H9 (cell line): ENCODE measurements at regions not wholly inside any gene's neighbourhood (a gene's known extent, or its start where the extent isn't known, plus 50 kb on each side); places are given as distances from the start of the nearest gene placed in this dataset.

Experiments
- DNase-seq: peaks from one replicate; pipeline ENCODE4 v3.0.0-alpha.2; 2017
- H2AFZ ChIP-seq: one replicate; pipeline ENCODE4 v1.6.1; 2013; ENCODE audit warnings: mild to moderate bottlenecking, low read length, control low read depth, moderate library complexity
- H2AK5ac ChIP-seq: 2 replicates; pipeline ENCODE4 v1.6.1; 2013; ENCODE audit warnings: low read length, control low read depth, mixed read lengths; ENCODE audit not compliant: insufficient read length
- H2BK120ac ChIP-seq: one replicate; pipeline ENCODE4 v1.6.1; 2013; ENCODE audit warnings: low read depth, mild to moderate bottlenecking, low read length, control low read depth, inconsistent platforms; ENCODE audit not compliant: poor library complexity, severe bottlenecking
- H2BK12ac ChIP-seq: 2 replicates; pipeline ENCODE4 v1.6.1; 2013; ENCODE audit warnings: low read length, control low read depth, mixed read lengths, low read depth; ENCODE audit not compliant: insufficient read length
- H2BK15ac ChIP-seq: 2 replicates; pipeline ENCODE4 v1.6.1; 2013; ENCODE audit warnings: low read depth, low read length, control low read depth
- H2BK20ac ChIP-seq: one replicate; pipeline ENCODE4 v1.6.1; 2013; ENCODE audit warnings: low read depth, mild to moderate bottlenecking, low read length, control low read depth, inconsistent platforms; ENCODE audit not compliant: poor library complexity, severe bottlenecking
- H2BK5ac ChIP-seq: 2 replicates; pipeline ENCODE4 v1.6.1; 2013; ENCODE audit warnings: low read length, control low read depth, mixed read lengths; ENCODE audit not compliant: insufficient read length
- H3K14ac ChIP-seq: 2 replicates; pipeline ENCODE4 v1.6.1; 2013; ENCODE audit warnings: low read length, control low read depth; ENCODE audit not compliant: insufficient read depth
- H3K18ac ChIP-seq: 2 replicates; pipeline ENCODE4 v1.6.1; 2013; ENCODE audit warnings: low read depth, mild to moderate bottlenecking, mixed read lengths, low read length, control low read depth; ENCODE audit not compliant: insufficient read length
- H3K23ac ChIP-seq: 2 replicates; pipeline ENCODE4 v1.6.1; 2013; ENCODE audit warnings: low read length, control low read depth, mixed read lengths, low read depth; ENCODE audit not compliant: insufficient read length
- H3K23me2 ChIP-seq: 2 replicates; pipeline ENCODE4 v1.6.1; 2013; ENCODE audit warnings: low read depth, mild to moderate bottlenecking, mixed read lengths, low read length, control low read depth; ENCODE audit not compliant: insufficient read length, poor library complexity, severe bottlenecking
- H3K27ac ChIP-seq: 2 replicates; pipeline ENCODE4 v1.5.1; 2013; ENCODE audit warnings: low read length, control low read depth, mixed read lengths, low read depth; ENCODE audit not compliant: insufficient read length
- H3K27me3 ChIP-seq: 2 replicates; pipeline ENCODE4 v1.6.1; 2013; ENCODE audit warnings: low read length, control low read depth, inconsistent platforms; ENCODE audit not compliant: insufficient read depth
- H3K4ac ChIP-seq: 2 replicates; pipeline ENCODE4 v1.6.1; 2013; ENCODE audit warnings: low read depth, mild to moderate bottlenecking, control low read depth, inconsistent platforms, low read length, moderate library complexity
- H3K4me1 ChIP-seq: 2 replicates; pipeline ENCODE4 v1.6.1; 2013; ENCODE audit warnings: low read length, control low read depth, inconsistent platforms; ENCODE audit not compliant: insufficient read depth
- H3K4me2 ChIP-seq: 2 replicates; pipeline ENCODE4 v1.6.1; 2013; ENCODE audit warnings: low read length, control low read depth, mixed read lengths; ENCODE audit not compliant: insufficient read length, insufficient read depth
- H3K56ac ChIP-seq: 2 replicates; pipeline ENCODE4 v1.6.1; 2013; ENCODE audit warnings: low read depth, mild to moderate bottlenecking, mixed read lengths, low read length, control low read depth; ENCODE audit not compliant: insufficient read length
- H3K79me1 ChIP-seq: 2 replicates; pipeline ENCODE4 v1.6.1; 2013; ENCODE audit warnings: low read depth, mild to moderate bottlenecking, moderate library complexity, low read length, control low read depth, inconsistent platforms; ENCODE audit not compliant: insufficient read depth, poor library complexity, severe bottlenecking
- H3K79me2 ChIP-seq: 2 replicates; pipeline ENCODE4 v1.6.1; 2013; ENCODE audit warnings: low read length, control low read depth, inconsistent platforms; ENCODE audit not compliant: insufficient read depth
- H3K9ac ChIP-seq: 2 replicates; pipeline ENCODE4 v1.6.1; 2013; ENCODE audit warnings: low read length, control low read depth, mixed read lengths; ENCODE audit not compliant: insufficient read length; ENCODE audit errors: extremely low read depth
- H3K9me3 ChIP-seq: one replicate; pipeline ENCODE4 v1.6.1; 2013; ENCODE audit warnings: low read depth, low read length, inconsistent platforms; ENCODE audit not compliant: control insufficient read depth
- H3T11ph ChIP-seq: one replicate; pipeline ENCODE4 v1.6.1; 2013; ENCODE audit warnings: mild to moderate bottlenecking, low read length, control low read depth, inconsistent platforms
- H4K20me1 ChIP-seq: one replicate; pipeline ENCODE4 v1.6.1; 2013; ENCODE audit not compliant: control insufficient read depth, insufficient read length, insufficient read depth
- H4K5ac ChIP-seq: 2 replicates; pipeline ENCODE4 v1.6.1; 2013; ENCODE audit warnings: low read depth, mild to moderate bottlenecking, mixed read lengths, low read length, control low read depth; ENCODE audit not compliant: insufficient read length
- H4K8ac ChIP-seq: replicated peaks from 2 replicates; pipeline ENCODE4 v1.6.1; 2013; ENCODE audit warnings: low read length, control low read depth, mixed read lengths, low read depth; ENCODE audit not compliant: insufficient read length
- H4K91ac ChIP-seq: 2 replicates; pipeline ENCODE4 v1.6.1; 2013; ENCODE audit warnings: low read depth, mild to moderate bottlenecking, moderate library complexity, mixed read lengths, low read length, control low read depth; ENCODE audit not compliant: insufficient read length
- H3K27ac Mint-ChIP-seq, 3 experiments: 2 replicates in 2 of 3; 3 replicates in 1 of 3; pipeline ENCODE4 v1.8.0; 2020 to 2021; ENCODE audit warnings: mixed read lengths in 3 of 3, mild to moderate bottlenecking in 1 of 3, moderate library complexity in 1 of 3
- H3K27me3 Mint-ChIP-seq: 2 replicates; pipeline ENCODE4 v1.8.0; 2021; ENCODE audit warnings: low read depth, mild to moderate bottlenecking, moderate library complexity, mixed read lengths
- H3K36me3 Mint-ChIP-seq, 3 experiments: 2 replicates in 2 of 3; 3 replicates in 1 of 3; pipeline ENCODE4 v1.8.0; 2020 to 2021; ENCODE audit warnings: low read depth in 3 of 3, mixed read lengths in 3 of 3; ENCODE audit not compliant: insufficient read depth in 1 of 3
- H3K4me1 Mint-ChIP-seq, 2 experiments: 2 replicates each; pipeline ENCODE4 v1.8.0; 2020; ENCODE audit warnings: mixed read lengths in 2 of 2
- H3K4me3 Mint-ChIP-seq, 2 experiments: 2 replicates in 1 of 2; 3 replicates in 1 of 2; pipeline ENCODE4 v1.8.0; 2020 to 2021; ENCODE audit warnings: mild to moderate bottlenecking in 2 of 2, mixed read lengths in 2 of 2, moderate library complexity in 1 of 2
- H3K9me3 Mint-ChIP-seq, 2 experiments: 2 replicates in 1 of 2; 3 replicates in 1 of 2; pipeline ENCODE4 v1.8.0; 2020; ENCODE audit warnings: mild to moderate bottlenecking in 2 of 2, mixed read lengths in 2 of 2, moderate library complexity in 1 of 2
- WGBS: extraction: QIAGEN DNeasy Blood & Tissue Kit; methylation state at CpG from one replicate; pipeline ENCODE4 v1.1.7; 2013; ENCODE audit warnings: missing lambda C conversion rate, low lambda C conversion rate, mixed read lengths; ENCODE audit not compliant: insufficient read length; ENCODE audit errors: extremely low coverage; 5-methylcytosine and 5-hydroxymethylcytosine counted together
- TF ChIP-seq, protein P1 (sequence below): fragments of 200-600 bp; sonication (generic); conservative IDR thresholded peaks from 3 replicates; pipeline ENCODE4 v1.8.0; 2021; ENCODE audit warnings: antibody characterized with exemption, mild to moderate bottlenecking

DNA sequence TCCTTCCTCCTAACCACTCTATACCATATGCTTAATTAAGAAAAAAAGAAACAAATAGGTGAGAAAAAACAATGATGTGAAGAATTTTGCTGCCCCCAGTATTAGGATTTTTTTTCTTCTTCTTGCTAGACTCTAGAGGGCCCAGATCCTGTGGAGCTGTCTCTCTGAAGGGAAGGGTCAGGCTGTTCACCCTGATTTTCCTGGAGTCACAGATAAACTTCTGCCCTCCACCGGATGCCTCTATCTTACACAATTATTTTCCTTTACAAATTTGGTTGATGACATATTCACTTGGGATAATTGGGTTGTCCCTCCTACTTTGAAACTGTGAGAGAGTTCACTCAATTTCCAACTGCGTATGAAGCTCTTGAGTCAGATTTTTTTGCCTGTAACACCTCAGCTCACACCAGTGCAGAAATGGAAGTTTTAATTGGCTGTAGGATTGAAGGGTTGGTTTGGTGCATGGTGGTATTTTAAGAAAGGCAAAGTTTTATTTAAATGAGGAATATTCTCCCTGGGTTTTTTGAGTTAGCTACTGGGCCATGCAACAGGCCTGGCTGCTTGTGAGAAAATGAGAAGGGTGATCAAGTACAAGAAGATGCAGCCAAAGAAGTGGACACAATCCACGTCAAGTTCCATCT is 73.7 kb upstream of the ESR1 start:
- no peak for DNase-seq
- Histone ChIP-seq H4K8ac (no peak overlapping the region), H2BK15ac (no peak overlapping the region), H3K18ac (no peak overlapping the region), H3K79me1 (no peaks in the 10 kb centered on the region), H3K4ac (no peak overlapping the region), H3K14ac (no peak overlapping the region), H3K4me1 (no peaks in the 10 kb centered on the region), H2BK5ac (no peak overlapping the region), H2AK5ac (no peak overlapping the region), H2BK20ac (no peak overlapping the region), H3T11ph (no peak overlapping the region), H4K5ac (no peak overlapping the region), H3K27me3 (no peaks in the 10 kb centered on the region; the same call in 1 of the 2 replicates), H3K23ac (no peak overlapping the region), H3K4me2 (no peak overlapping the region), H2BK12ac (no peak overlapping the region), H3K27ac (no peak overlapping the region), H2AFZ (no peak overlapping the region), H3K23me2 (no peaks in the 10 kb centered on the region), H4K20me1 (no peaks in the 10 kb centered on the region), H3K56ac (no peak overlapping the region), H3K9ac (no peak overlapping the region), H4K91ac (no peak overlapping the region), H3K9me3 (no peaks in the 10 kb centered on the region), H3K79me2 (no peaks in the 10 kb centered on the region), H2BK120ac (no peak overlapping the region)
- H3K27me3 Mint-ChIP-seq: peaks cover 3% of the 10 kb centered on the region; the same call in 1 of the 2 replicates
- no peaks in the 10 kb centered on the region for H3K36me3 Mint-ChIP-seq
- TF ChIP-seq, protein P1, sequence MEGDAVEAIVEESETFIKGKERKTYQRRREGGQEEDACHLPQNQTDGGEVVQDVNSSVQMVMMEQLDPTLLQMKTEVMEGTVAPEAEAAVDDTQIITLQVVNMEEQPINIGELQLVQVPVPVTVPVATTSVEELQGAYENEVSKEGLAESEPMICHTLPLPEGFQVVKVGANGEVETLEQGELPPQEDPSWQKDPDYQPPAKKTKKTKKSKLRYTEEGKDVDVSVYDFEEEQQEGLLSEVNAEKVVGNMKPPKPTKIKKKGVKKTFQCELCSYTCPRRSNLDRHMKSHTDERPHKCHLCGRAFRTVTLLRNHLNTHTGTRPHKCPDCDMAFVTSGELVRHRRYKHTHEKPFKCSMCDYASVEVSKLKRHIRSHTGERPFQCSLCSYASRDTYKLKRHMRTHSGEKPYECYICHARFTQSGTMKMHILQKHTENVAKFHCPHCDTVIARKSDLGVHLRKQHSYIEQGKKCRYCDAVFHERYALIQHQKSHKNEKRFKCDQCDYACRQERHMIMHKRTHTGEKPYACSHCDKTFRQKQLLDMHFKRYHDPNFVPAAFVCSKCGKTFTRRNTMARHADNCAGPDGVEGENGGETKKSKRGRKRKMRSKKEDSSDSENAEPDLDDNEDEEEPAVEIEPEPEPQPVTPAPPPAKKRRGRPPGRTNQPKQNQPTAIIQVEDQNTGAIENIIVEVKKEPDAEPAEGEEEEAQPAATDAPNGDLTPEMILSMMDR: no peak
- H3K27ac Mint-ChIP-seq: no peak overlapping the region
- no peaks in the 10 kb centered on the region; a peak in 1 of 5 replicates for H3K9me3 Mint-ChIP-seq
- no CpG with 5 or more reads among the region's 3 CpGs for WGBS
- H3K4me1 Mint-ChIP-seq: no peaks in the 10 kb centered on the region
- H3K4me3 Mint-ChIP-seq: no peak overlapping the region
